Ishikawa (cell line): ENCODE measurements at regions not wholly inside any gene's neighbourhood (a gene's known extent, or its start where the extent isn't known, plus 50 kb on each side); places are given as distances from the start of the nearest gene placed in this dataset.

Source experiments
- RAD21 ChIP-seq: IDR thresholded peaks from 2 replicates; pipeline ENCODE4 v1.6.1; 2012; ENCODE audit warnings: low read depth
- TAF1 ChIP-seq: IDR thresholded peaks from 2 replicates; pipeline ENCODE4 v1.6.1; 2012; ENCODE audit warnings: low read depth, mild to moderate bottlenecking
- TCF12 ChIP-seq: IDR thresholded peaks from 2 replicates; pipeline ENCODE4 v1.6.1; 2012; ENCODE audit warnings: low read depth
- TF ChIP-seq, protein P1 (sequence below): IDR thresholded peaks from 2 replicates; pipeline ENCODE4 v1.6.1; 2012
- TF ChIP-seq, protein P2 (sequence below): IDR thresholded peaks from 2 replicates; pipeline ENCODE4 v1.6.1; 2012

DNA sequence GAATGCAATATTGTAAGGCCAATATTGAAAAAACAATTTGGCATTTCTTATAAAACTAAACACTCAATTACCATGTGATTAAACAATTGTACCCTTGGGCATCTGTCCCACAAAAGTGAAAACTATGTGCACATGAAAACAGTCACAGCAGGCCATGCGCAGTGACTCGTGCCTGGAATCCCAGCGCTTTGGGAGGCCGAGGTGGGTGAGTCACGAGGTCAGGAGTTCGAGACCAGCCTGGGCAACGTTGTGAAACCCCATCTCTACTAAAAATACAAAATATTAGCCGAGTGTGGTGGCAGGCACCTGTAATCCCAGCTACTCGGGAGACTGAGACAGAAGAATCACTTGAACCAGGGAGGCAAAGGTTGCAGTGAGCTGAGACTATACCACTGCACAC, 343.7 kb downstream of the DMRTA1 start:
- TF ChIP-seq RAD21: no peak
- TF ChIP-seq TCF12: no peak
- TF ChIP-seq TAF1: no peak
- TF ChIP-seq, protein P1, sequence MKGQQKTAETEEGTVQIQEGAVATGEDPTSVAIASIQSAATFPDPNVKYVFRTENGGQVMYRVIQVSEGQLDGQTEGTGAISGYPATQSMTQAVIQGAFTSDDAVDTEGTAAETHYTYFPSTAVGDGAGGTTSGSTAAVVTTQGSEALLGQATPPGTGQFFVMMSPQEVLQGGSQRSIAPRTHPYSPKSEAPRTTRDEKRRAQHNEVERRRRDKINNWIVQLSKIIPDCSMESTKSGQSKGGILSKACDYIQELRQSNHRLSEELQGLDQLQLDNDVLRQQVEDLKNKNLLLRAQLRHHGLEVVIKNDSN: no peak
- TF ChIP-seq, protein P2, sequence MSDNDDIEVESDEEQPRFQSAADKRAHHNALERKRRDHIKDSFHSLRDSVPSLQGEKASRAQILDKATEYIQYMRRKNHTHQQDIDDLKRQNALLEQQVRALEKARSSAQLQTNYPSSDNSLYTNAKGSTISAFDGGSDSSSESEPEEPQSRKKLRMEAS: no peak
